ENCODE measurements at regions not wholly inside any gene's neighbourhood (a gene's known extent, or its start where the extent isn't known, plus 50 kb on each side); places are given as distances from the start of the nearest gene placed in this dataset.
A peak's percentile ranks its signal among the peaks of the same experiment; 100 is the strongest.

DNA sequence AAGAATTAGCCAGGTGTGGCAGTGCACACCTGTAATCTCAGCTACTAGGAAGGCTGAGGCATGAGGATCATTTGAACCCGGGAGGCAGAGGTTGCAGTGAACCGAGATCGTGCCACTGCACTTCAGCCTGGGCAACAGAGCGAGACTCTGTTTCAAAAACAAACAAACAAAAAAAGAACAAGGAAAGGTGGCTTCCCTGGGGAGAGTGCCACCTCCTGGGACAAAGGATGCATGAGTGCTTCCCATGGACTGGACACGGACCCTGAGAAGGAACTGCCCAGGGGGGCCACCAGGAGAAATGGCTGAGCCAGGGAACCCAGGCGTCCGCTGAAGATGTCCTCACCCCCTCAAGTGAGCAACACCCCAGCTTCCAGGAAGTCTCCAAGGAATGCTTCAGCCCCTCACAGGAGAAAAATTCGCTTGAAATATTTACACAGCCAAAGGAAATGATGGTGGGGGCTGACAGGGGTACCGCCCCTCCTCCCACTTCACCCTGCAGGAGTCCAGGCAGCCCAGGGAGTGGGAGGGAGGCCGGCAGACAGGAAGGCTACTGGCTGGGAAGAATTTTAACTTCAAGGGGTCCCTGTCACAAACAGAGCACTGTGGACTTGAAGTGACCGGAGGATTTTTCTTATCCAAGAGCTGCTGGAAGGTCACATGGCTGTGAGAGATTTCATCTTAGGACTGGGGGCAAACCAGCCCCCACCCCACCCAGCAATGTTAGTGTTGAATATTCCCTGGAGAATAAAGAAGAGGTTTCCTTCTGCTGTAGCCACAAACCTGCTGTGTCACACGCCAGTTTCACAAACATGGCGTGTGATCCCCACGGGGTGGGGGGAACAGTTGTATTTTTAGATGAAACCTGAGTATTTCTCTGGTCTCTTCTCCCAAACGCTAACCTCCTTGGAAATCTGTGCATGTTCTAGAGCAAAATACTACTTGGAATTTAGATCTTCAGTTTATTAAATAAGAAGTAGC lies 90.8 kb upstream of the SLC25A33 start:
- ChIA-PET SMC1A (ENCODE audit: uncharacterized antibody, unreplicated experiment) (interaction anchor here (1.7 kb wide), 1 partner anchor 159 kb away, joined by 4 read pairs; no protein-coding TSS in a partner anchor), CTCF (interaction anchor here (1.0 to 2.7 kb wide), 2 partner anchors 9 to 159 kb away, joined by 3 to 13 read pairs; no protein-coding TSS in a partner anchor), RAD21 (ENCODE audit: unreplicated experiment) (interaction anchor here (0.7 to 1.5 kb wide), 4 partner anchors 24 to 184 kb away, joined by 3 read pairs; no protein-coding TSS in a partner anchor), POLR2A (no interaction called here)
- Histone ChIP-seq H3K9me3 (replicated peaks; ENCODE audit: control insufficient read depth, insufficient read depth, low read length) (no peaks in the 10 kb centered on the region), H3K27me3 (replicated peaks in 1 of 2; ENCODE audit: control insufficient read depth in 2 of 2, insufficient read depth in 2 of 2, low read length in 1 of 2) (no peaks in the 10 kb centered on the region), H3K27ac (ENCODE audit: control insufficient read depth, insufficient read depth) (no peak overlapping the region), H3K4me3 (no peak overlapping the region), H3K4me2 (ENCODE audit: control insufficient read depth, insufficient read depth) (no peak overlapping the region), H3K36me3 (ENCODE audit: control insufficient read depth in 2 of 2, insufficient read depth in 2 of 2, low read length in 1 of 2) (no peaks in the 10 kb centered on the region), H4K20me1 (ENCODE audit: control insufficient read depth, insufficient read depth) (no peaks in the 10 kb centered on the region), H2AFZ (ENCODE audit: control insufficient read depth, low read depth, low read length) (no peak overlapping the region), H3K79me2 (ENCODE audit: control insufficient read depth, insufficient read depth, low read length) (no peaks in the 10 kb centered on the region), H3K9ac (ENCODE audit: control insufficient read depth, insufficient read depth, low read length) (no peak overlapping the region), H3K4me1 (ENCODE audit: control insufficient read depth, insufficient read depth, low read length) (0 out of 2 replicates have a peak, but pooled peaks cover 3% of the 10 kb centered on the region)
- in situ Hi-C loops (cut with MboI), result no loop called here
- FAIRE-seq, result no peak
- intact Hi-C loops (cut with micrococcal nuclease; ENCODE audit: unreplicated experiment), result no loop called here
- WGBS (ENCODE audit: insufficient coverage, insufficient replicate concordance, low lambda C conversion rate, missing lambda C conversion rate), result 42% methylated on average over 15 of the region's 15 CpGs
- no peak for ATAC-seq
- DNase-seq (ENCODE audit: low read depth, low spot score), result no peak
- no TSS peak for BruUV-seq (replicated peaks)
- TF ChIP-seq MEF2B (IDR thresholded peaks at IDR 0.05; ENCODE audit: partially characterized antibody, poor library complexity, severe bottlenecking) (peak; percentile 72), SUZ12 (IDR thresholded peaks at IDR 0.05; ENCODE audit: unreplicated experiment) (no peak), IKZF1 (conservative IDR thresholded peaks at IDR 0.05) (0 out of 2 replicates have a peak, but pooled peaks have one; percentile 19), EGR1 (IDR thresholded peaks at IDR 0.05; ENCODE audit: borderline replicate concordance in 1 of 2, low read depth in 2 of 2, low read length in 2 of 2) (no peak), HDAC2 (IDR thresholded peaks at IDR 0.05) (no peak), JUND (IDR thresholded peaks at IDR 0.05; ENCODE audit: low read depth, low read length) (no peak), NFYB (IDR thresholded peaks at IDR 0.05; ENCODE audit: insufficient read depth, low read depth, low read length) (no peak), RAD51 (IDR thresholded peaks at IDR 0.05) (peak; percentile 15; the same call in 1 of the 2 replicates), MYC (IDR thresholded peaks at IDR 0.05; ENCODE audit: insufficient read depth, insufficient read length, insufficient replicate concordance, low read length, severe bottlenecking) (no peak), YY1 (IDR thresholded peaks at IDR 0.05; ENCODE audit: low read depth, low read length) (no peak)
- TF ChIP-seq, protein P1, sequence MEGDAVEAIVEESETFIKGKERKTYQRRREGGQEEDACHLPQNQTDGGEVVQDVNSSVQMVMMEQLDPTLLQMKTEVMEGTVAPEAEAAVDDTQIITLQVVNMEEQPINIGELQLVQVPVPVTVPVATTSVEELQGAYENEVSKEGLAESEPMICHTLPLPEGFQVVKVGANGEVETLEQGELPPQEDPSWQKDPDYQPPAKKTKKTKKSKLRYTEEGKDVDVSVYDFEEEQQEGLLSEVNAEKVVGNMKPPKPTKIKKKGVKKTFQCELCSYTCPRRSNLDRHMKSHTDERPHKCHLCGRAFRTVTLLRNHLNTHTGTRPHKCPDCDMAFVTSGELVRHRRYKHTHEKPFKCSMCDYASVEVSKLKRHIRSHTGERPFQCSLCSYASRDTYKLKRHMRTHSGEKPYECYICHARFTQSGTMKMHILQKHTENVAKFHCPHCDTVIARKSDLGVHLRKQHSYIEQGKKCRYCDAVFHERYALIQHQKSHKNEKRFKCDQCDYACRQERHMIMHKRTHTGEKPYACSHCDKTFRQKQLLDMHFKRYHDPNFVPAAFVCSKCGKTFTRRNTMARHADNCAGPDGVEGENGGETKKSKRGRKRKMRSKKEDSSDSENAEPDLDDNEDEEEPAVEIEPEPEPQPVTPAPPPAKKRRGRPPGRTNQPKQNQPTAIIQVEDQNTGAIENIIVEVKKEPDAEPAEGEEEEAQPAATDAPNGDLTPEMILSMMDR (IDR thresholded peaks at IDR 0.05 in 2 of 3, conservative IDR thresholded peaks at IDR 0.05 in 1 of 3; ENCODE audit: control insufficient read depth in 2 of 3, extremely low read depth in 1 of 3, insufficient read depth in 1 of 3, low read depth in 3 of 3, low read length in 3 of 3), result peak in 1 of 3 experiments; percentile 9; a peak in 1 of 6 replicates
